Hepatocyte (in vitro differentiated cells): ENCODE measurements at regions not wholly inside any gene's neighbourhood (a gene's known extent, or its start where the extent isn't known, plus 50 kb on each side); places are given as distances from the start of the nearest gene placed in this dataset.

Source experiments
- DNase-seq: peaks from one replicate; pipeline ENCODE4 v3.0.0-alpha.2; 2016; ENCODE audit warnings: low spot score
- H2AFZ ChIP-seq: fragments of 200-600 bp; sonication (generic); 2 replicates; pipeline ENCODE4 v1.6.0; 2016; ENCODE audit warnings: antibody characterized with exemption, mild to moderate bottlenecking
- H3K27ac ChIP-seq: fragments of 200-600 bp; sonication (generic); 2 replicates; pipeline ENCODE4 v1.5.1; 2016; ENCODE audit warnings: mild to moderate bottlenecking
- H3K27me3 ChIP-seq: fragments of 200-600 bp; sonication (generic); 2 replicates; pipeline ENCODE4 v1.6.1; 2016
- H3K36me3 ChIP-seq: fragments of 200-600 bp; sonication (generic); replicated peaks from 2 replicates; pipeline ENCODE4 v1.5.1; 2016; ENCODE audit warnings: low read depth; ENCODE audit not compliant: insufficient read depth
- H3K4me1 ChIP-seq: fragments of 200-600 bp; sonication (generic); 2 replicates; pipeline ENCODE4 v1.5.1; 2016; ENCODE audit warnings: mild to moderate bottlenecking, moderate library complexity; ENCODE audit not compliant: insufficient read depth
- H3K4me2 ChIP-seq: fragments of 200-600 bp; sonication (generic); 2 replicates; pipeline ENCODE4 v1.6.0; 2016
- H3K4me3 ChIP-seq: fragments of 200-600 bp; sonication (generic); 2 replicates; pipeline ENCODE4 v1.5.1; 2016; ENCODE audit warnings: mild to moderate bottlenecking
- H3K79me2 ChIP-seq: fragments of 200-600 bp; sonication (generic); 2 replicates; pipeline ENCODE4 v1.6.0; 2017; ENCODE audit warnings: mild to moderate bottlenecking
- H3K9me2 ChIP-seq: fragments of 200-600 bp; sonication (generic); replicated peaks from 2 replicates; pipeline ENCODE4 v1.6.0; 2017; ENCODE audit warnings: mild to moderate bottlenecking; ENCODE audit not compliant: insufficient read depth
- H3K9me3 ChIP-seq: fragments of 200-600 bp; sonication (generic); 2 replicates; pipeline ENCODE4 v1.5.1; 2016; ENCODE audit warnings: low read depth, mild to moderate bottlenecking
- H4K20me1 ChIP-seq: fragments of 200-600 bp; sonication (generic); 2 replicates; pipeline ENCODE4 v1.6.0; 2016; ENCODE audit warnings: mild to moderate bottlenecking; ENCODE audit not compliant: insufficient read depth, poor library complexity, severe bottlenecking
- CTCF ChIP-seq: fragments of 200-600 bp; sonication (generic); IDR thresholded peaks from 2 replicates; pipeline ENCODE4 v1.5.1; 2016; ENCODE audit warnings: antibody characterized with exemption, mild to moderate bottlenecking; ENCODE audit not compliant: poor library complexity
- EZH2 ChIP-seq: fragments of 200-600 bp; sonication (generic); IDR thresholded peaks from 2 replicates; pipeline ENCODE4 v1.6.1; 2016; ENCODE audit warnings: antibody characterized with exemption, mild to moderate bottlenecking, borderline replicate concordance
- EZH2phosphoT487 ChIP-seq: fragments of 200-600 bp; sonication (generic); IDR thresholded peaks from one replicate; pipeline ENCODE4 v1.6.1; 2018; ENCODE audit warnings: antibody characterized with exemption, mild to moderate bottlenecking, low read depth, moderate library complexity; ENCODE audit not compliant: unreplicated experiment, severe bottlenecking
- WGBS: methylation state at CpG from one replicate; pipeline ENCODE4 v1.1.6; 2016; ENCODE audit warnings: low lambda C conversion rate; ENCODE audit errors: missing lambda C conversion rate; 5-methylcytosine and 5-hydroxymethylcytosine counted together

DNA sequence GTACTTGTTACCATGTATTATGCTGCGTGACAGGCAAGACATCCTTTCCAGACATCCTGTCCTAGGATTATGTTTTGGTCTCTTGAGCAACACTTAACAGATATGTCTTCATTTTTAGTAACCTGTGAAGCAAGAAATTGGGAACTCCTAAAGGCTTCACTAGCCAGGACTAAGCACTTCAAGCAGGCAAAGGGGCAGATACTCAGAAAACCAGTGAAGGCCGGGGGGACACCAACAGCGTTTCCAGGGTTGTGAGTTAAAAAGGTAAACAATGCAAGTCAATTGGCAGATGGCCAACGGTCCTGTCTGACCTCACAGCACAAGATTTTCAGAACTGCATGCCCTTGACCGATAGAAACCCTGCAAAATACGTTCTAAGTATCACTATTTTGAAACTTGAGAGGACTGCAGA is 77.6 kb upstream of the SFMBT2 start:
- WGBS = 22% methylated on average over 6 of the region's 6 CpGs
- Histone ChIP-seq H3K4me1 (peaks cover 9% of the 10 kb centered on the region), H3K79me2 (no peaks in the 10 kb centered on the region), H4K20me1 (no peaks in the 10 kb centered on the region), H3K9me2 (no peaks in the 10 kb centered on the region), H3K27me3 (no peaks in the 10 kb centered on the region), H3K27ac (no peak overlapping the region), H3K36me3 (no peaks in the 10 kb centered on the region), H3K4me3 (no peak overlapping the region), H3K4me2 (peak overlapping the region; percentile 19), H2AFZ (no peak overlapping the region), H3K9me3 (no peaks in the 10 kb centered on the region)
- no peak for TF ChIP-seq EZH2
- no peak for TF ChIP-seq CTCF
- TF ChIP-seq EZH2phosphoT487 = no peak
- DNase-seq = peak; percentile 80

- Histone ChIP-seq H3K4me3 (no peak overlapping the region), H3K27me3 (no peaks in the 10 kb centered on the region), H3K4me1 (peaks cover 9% of the 10 kb centered on the region), H3K79me2 (no peaks in the 10 kb centered on the region), H4K20me1 (no peaks in the 10 kb centered on the region), H2AFZ (no peak overlapping the region), H3K4me2 (no peak overlapping the region), H3K27ac (no peak overlapping the region), H3K9me3 (no peaks in the 10 kb centered on the region), H3K9me2 (no peaks in the 10 kb centered on the region), H3K36me3 (no peaks in the 10 kb centered on the region)
- no peak for DNase-seq
- no peak for TF ChIP-seq CTCF
- no peak for TF ChIP-seq EZH2
- TF ChIP-seq EZH2phosphoT487 = no peak
- WGBS = 25% methylated on average over 2 of the region's 2 CpGs
Observed at GRCh38 chr10:7487528-7487927, 76.7 kb upstream of the SFMBT2 start.

DNA sequence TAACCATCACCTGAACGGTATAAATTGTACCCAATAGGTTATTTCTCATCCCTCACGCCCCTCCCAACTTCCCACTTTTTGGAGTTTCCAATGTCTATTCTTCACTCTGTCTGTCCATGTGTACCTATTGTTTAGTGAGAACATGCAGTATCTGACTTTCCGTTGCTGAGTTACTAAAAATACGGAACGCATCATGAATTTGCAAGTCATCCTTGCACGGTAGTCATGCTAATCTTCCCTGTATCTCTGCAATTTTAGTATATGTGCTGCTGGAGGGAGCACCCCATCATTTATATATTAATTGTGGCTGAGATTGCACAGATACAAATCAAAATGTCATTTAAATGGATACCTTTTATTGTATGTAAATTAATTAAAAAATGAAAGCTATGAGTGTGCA is 75.7 kb upstream of the SFMBT2 start:
- Histone ChIP-seq H3K27ac (no peak overlapping the region), H3K4me3 (no peak overlapping the region), H3K4me1 (peaks cover 9% of the 10 kb centered on the region), H4K20me1 (no peaks in the 10 kb centered on the region), H3K36me3 (no peaks in the 10 kb centered on the region), H2AFZ (no peak overlapping the region), H3K9me3 (no peaks in the 10 kb centered on the region), H3K9me2 (no peaks in the 10 kb centered on the region), H3K27me3 (no peaks in the 10 kb centered on the region), H3K79me2 (no peaks in the 10 kb centered on the region), H3K4me2 (no peak overlapping the region)
- TF ChIP-seq EZH2 (no peak), CTCF (no peak), EZH2phosphoT487 (no peak)
- 97% methylated on average over 6 of the region's 6 CpGs for WGBS
- DNase-seq = no peak

GRCh38 chr10:7485799-7486198 is 75.0 kb upstream of the SFMBT2 start:
- Histone ChIP-seq H3K4me2 (no peak overlapping the region), H4K20me1 (no peaks in the 10 kb centered on the region), H3K27ac (no peak overlapping the region)

More at GRCh38 chr10:7485799-7486198, 75.0 kb upstream of the SFMBT2 start:
- no peaks in the 10 kb centered on the region for H3K36me3 ChIP-seq
- H3K79me2 ChIP-seq = no peaks in the 10 kb centered on the region
- TF ChIP-seq CTCF (no peak), EZH2phosphoT487 (no peak), EZH2 (no peak)
- DNase-seq = no peak
- no peak overlapping the region for H3K4me3 ChIP-seq
- 83% methylated on average over 13 of the region's 13 CpGs for WGBS
- no peak overlapping the region for H2AFZ ChIP-seq
- H3K9me3 ChIP-seq = no peaks in the 10 kb centered on the region
- no peaks in the 10 kb centered on the region for H3K9me2 ChIP-seq
- peaks cover 9% of the 10 kb centered on the region for H3K4me1 ChIP-seq
- H3K27me3 ChIP-seq = no peaks in the 10 kb centered on the region
